ENCODE measurements at regions not wholly inside any gene's neighbourhood (a gene's known extent, or its start where the extent isn't known, plus 50 kb on each side); places are given as distances from the start of the nearest gene placed in this dataset.

DNA sequence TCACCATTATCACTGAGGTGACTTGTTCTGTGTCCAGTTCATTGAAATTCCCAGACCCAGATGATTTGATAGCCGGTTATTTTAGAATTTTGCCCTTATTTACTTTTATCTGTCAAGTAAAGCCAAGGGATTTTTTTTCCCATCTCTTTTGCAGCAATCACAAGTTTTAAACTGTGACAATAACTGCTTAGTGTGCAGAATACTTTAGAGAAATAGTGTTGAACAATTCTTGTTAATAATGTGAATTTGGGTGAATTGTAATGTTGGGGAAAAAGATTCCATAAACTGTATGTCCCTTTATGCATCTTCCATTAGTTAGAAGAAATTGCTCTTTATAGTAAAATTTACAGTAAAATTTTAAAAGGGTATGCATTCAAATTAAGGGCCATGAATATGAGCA lies 79.5 kb downstream of the SLITRK6 start:
- TF ChIP-seq, protein P1, sequence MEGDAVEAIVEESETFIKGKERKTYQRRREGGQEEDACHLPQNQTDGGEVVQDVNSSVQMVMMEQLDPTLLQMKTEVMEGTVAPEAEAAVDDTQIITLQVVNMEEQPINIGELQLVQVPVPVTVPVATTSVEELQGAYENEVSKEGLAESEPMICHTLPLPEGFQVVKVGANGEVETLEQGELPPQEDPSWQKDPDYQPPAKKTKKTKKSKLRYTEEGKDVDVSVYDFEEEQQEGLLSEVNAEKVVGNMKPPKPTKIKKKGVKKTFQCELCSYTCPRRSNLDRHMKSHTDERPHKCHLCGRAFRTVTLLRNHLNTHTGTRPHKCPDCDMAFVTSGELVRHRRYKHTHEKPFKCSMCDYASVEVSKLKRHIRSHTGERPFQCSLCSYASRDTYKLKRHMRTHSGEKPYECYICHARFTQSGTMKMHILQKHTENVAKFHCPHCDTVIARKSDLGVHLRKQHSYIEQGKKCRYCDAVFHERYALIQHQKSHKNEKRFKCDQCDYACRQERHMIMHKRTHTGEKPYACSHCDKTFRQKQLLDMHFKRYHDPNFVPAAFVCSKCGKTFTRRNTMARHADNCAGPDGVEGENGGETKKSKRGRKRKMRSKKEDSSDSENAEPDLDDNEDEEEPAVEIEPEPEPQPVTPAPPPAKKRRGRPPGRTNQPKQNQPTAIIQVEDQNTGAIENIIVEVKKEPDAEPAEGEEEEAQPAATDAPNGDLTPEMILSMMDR (IDR thresholded peaks at IDR 0.05): no peak
- TF ChIP-seq POLR2AphosphoS5 (IDR thresholded peaks at IDR 0.05): no peak
